NOMO-1 treated with dmso at 0.1 percent for 144 hours (cell line): ENCODE measurements at regions not wholly inside any gene's neighbourhood (a gene's known extent, or its start where the extent isn't known, plus 50 kb on each side); places are given as distances from the start of the nearest gene placed in this dataset.

Experiments used
- DNase-seq: peaks from one replicate; lab custom pipeline; 2025; ENCODE audit not compliant: unreplicated experiment; lab: John Stamatoyannopoulos, UW

DNA sequence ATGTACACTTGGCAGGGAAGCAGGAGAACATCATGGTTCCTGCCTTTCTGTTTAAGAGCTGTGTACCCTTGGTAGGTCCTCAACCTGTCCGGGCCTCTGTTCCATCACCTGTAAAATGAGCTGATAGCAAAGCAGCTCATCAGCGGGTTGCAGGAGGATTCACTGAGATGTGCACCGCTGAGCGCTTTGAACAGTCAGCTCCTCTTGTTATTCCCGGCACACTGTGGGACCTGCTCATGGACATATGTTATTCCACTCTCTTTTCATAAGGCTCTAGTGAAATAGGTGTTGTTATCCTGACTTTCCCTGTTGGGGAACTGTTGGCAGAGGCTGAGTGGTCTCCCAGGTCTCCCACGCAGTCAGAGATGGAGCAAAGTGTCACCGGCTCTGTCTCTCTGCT is 497.5 kb upstream of the ZMIZ1 start:
- no peak for DNase-seq

DNA sequence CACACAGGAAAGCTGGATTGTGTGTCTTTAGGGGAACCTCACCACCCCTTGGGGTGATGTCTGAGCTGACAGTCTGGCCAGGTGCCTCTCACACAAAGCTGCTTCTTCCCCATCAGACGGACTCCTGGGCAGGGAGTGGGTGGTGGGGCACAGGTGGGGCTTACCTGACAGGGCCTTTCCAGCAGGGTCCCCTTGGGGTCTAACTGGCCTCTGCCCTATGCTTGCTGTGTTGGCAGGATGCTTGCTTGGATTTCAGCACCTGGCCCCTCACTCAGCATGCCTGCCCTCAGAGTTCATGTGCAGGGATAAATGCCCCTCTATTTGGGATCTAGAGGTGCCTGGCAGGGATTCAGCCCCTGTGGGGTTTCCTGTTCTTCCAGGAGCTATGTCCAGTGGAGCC is 496.9 kb upstream of the ZMIZ1 start:
- DNase-seq = no peak

DNA sequence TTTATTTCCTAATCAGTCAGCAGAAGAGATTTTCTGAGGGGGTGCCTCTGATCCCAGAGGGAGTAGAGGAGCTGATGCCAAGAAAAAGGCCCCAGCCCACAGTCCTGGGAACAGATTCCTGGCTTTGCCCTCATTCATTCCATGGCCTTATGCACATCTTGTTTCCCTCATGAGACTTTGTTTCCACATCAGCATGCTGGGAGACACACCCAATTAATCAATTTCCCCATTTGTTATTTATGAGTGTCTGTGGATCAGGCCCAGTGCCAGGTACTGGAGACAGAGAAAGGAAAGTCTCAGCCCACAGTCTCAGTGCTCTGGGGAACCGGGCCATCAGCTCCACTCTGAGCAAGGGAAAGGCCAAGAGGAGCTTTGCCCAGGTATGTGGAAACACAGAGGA is 496.2 kb upstream of the ZMIZ1 start:
- no peak for DNase-seq

DNA sequence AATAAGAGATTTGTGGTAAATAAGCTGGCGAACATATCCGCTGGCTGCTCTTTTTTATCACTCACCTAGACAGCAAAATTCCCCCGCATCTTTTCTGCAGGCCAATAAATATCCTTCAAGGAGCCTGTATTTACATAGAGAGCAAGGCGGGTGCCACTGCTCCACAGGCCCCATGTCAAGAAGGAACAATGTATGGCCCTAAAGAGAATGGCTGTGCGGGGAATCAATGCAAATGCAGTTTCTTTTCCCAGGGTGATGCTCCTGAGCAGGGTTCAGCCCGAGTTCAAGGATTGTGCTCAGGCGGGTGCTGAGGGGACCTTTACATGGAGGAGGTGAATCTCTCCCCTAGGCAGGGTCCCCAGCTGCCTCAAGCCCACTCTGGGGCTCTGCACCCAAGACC is 494.2 kb upstream of the ZMIZ1 start:
- no peak for DNase-seq

DNA sequence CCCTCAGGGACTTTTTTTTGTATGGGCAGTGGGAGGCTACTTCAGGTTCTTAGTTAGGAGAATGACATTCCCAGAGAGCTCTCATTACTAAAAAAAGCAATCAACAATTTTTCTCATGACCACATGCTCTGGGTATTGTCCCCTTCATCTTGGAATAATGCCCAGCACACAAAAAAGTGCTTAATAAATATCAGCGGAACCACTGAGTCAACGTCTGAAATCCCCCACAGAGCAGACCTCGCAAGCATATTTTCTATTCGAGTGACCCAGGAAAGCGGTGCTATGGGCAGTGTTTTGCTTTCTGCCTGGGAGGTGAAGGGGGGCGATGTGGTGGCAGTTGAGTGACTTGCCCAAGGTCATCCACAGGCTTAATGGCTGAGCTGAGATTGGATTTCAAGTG is 493.4 kb upstream of the ZMIZ1 start:
- DNase-seq = no peak

DNA sequence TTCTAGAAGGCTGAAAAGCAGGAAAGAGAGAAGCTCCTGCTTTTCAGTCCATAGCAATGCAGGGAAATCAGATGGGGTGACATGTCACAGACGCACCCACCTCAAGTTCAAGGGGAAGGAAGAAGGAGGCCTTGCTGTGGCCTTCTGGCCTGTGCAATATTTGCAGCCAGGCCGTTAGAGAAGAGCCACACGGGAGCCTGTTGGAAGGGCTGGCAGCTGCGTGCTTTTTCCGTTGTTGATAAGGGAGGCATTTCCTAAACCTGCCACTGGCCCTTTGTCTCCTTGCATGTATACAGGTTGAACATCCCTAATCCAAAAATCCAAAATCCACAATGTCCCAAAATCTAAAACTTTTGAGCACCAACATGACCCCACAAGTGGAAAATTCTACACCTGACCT is 492.5 kb upstream of the ZMIZ1 start:
- DNase-seq = no peak

DNA sequence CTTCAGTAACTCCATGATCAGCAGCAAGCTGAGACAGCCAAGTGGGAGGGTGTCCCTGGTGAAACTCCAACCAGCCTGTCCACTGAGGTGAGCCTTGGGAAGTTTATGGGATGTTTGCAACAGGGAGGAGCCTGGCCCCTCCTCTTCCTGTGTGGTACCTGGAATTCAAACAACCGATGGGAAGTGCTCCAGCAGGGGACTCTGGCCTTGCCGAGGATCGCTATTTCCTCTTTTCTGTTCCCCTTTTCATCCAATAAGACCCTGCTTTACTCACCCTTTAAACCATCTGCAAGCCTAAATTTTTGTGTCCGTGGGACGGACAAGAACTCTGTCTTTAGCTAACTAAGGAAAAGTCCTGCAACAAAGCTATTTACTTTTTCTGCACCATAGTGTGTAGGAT is 491.1 kb upstream of the ZMIZ1 start:
- peak; percentile 23 for DNase-seq

DNA sequence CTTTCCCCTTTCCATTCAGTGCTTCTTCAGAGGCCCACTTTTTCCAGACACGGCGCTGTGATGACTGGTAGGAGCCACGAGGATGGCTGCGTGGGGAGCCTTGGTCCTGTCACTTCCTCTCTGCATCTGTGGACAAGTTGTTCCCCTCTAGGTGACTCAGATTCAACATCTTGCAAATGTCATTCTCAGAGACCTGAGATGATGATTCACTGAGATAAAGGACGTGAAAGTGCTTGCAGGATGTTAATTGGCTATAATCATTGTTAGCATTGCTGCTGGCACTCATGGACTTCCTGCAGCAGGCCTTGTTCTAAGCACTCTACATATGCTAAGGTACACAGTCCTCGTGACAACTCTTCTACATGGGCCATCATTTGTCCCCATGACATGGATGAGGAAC is 489.8 kb upstream of the ZMIZ1 start:
- peak; percentile 72 for DNase-seq

DNA sequence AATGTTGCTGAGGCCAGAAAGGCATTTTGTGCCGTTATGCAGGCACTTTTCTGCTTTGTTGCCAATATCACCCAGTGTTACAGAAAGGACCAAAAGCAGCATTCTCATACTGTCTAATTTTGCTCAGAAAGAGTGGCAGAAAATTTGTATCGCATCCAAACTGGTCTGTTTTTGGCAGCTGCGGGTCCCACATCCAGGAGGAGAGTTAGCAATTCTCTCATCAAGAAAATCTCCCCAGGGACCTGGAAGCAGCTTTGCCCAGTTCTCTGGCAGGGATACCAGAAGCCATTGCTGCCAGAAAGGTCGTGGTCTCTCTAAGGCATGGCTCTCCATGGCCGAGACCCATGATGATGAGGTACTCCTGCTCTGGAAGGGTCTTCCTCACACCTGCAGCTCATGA is 489.2 kb upstream of the ZMIZ1 start:
- no peak for DNase-seq

DNA sequence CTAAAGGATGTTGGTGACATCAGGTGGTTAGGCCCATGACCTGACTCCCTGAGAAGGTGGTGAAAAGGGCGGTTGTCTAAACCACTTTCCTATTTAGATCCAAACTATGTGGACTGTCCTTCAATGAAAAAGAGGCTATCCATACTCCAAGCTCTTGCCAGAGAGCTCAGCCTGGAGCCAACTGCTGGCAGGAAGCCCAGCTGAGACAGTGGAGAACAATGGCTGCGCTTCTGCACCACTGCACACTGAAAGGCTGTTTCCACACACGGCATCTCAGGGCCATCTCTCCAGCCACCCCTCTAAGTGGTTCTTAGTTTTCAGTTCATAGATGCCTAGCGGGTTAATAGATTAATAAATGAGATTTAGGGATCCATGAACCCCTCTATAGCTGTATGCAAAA is 488.8 kb upstream of the ZMIZ1 start:
- no peak for DNase-seq

DNA sequence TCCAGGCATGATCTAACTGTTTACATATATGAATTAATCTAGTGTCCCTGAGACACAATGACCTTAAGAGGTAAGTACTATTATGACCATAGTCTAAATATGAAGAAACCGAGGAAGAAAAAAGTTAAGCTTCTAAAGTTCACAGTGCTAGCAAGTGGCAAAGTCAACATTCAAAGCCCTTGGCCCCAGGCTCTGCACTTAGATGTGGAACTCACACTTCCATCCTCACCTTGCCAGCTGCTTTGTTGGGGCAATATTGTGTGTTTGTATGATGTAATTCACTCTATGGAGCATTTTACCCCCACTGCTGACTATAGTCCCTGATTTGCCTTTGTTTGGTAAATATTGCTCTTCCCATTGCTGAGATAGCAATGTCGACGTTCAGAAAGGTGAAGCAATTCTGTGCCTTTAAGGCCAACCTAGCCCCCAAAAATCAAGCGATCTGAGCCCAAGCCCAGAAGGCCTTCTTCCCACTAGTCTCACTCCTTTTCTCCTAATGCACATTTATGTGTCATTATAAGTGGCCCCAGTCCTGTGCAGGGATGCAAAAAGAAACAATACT is 487.6 kb upstream of the ZMIZ1 start:
- DNase-seq = no peak

DNA sequence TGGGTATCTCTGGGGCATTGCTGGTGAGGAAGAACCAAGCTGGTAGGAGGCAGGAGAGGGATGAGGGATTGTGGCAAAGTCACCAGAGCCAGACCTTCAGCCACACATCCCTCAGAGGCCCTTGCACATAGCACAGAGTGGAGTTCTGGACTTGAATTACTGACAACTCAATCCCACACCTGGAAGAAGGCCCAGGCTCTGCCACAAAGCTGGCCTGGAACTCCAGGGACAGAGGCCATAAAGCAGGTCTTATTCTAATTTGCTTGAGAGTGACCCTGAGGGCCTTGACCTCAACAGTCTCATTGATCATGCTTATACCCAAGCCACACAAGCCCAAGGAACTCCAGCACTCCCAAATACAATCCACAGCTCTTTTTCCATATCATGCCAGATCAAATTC is 486.2 kb upstream of the ZMIZ1 start:
- DNase-seq = no peak

DNA sequence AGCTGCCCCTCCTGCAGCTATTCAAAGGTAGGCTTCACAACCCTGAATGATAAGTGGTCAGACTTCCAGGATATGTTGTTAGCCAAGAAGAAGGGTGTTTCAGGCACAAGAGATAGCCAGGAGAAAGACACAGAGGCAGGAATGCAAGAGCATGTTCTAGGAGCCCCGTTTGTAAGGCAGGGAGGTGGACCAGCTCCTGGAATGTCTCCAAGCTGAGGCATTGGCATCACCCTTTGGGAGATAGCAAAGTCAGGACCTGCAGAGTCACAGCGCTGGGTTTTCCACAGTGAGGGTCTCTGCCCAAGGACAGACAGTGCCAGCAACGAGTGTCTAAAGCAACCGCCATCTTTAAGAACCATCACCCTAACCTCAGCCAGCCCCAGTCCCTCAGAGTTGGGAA is 484.5 kb upstream of the ZMIZ1 start:
- DNase-seq = no peak

DNA sequence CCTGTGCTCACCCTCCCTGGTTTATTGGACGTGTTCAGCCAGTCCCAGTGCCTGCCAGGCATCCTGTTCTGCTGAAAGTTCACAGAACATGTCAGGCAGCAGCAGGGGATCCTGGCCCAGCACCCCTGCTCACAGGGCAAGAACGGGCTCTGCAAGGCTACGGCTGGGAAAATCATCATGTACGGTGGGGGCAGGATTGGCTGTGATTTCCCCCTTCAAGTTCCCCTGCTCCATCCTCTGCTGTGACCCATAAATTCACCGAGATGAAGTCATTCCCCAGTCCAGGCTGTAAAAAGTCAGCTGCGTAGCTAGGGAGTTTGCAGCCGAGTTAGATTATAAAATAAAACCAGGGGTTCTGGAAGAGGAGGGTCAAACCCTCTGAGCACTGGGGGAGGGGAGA is 484.1 kb upstream of the ZMIZ1 start:
- DNase-seq = no peak

DNA sequence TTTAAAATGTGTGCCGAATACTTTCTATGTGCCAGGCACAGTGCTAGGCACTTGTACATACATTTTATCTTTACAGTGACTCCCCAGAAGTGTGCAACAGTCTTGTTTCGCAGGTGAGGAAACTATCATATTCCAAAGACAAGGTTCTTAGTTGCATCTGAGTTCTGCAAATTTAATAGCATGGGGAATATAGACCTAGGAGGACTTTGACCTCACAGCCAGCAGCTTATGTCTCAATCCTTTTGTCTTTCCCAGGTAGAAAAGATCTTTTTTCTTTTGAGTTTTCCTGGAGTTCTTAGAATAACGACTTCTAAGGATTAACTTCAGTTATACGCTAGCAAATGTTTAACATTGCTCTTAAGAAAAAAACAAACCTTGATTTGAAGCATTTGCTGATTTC is 482.8 kb upstream of the ZMIZ1 start:
- DNase-seq = no peak

DNA sequence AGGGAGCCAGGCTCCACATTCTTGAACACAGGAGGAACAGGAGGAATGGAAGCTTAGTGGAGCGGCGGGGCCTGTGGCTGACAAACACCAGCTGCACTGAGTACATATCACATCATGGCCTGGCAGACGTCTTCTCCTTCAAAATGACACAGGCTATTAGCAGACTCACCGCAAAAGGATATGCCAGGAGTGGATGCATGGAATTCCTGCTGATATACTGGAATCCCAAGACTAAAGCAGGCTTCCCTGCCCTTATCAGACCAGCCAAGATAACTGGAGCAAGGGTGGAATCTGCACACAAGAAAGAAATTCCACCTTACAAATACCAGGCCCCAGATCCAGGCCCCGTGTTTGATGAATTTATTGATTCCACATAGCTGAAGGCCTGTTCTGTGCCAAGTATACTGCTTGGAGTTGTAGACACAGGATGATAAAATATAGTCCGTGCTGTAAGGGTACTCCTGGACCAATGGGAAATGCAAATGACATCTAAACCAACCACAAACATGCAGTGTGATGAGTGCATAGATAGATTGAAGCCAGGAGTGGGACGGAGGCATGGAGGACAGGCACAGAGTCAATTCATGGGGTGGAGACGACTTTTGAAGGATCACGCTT is 480.5 kb upstream of the ZMIZ1 start:
- DNase-seq = no peak

DNA sequence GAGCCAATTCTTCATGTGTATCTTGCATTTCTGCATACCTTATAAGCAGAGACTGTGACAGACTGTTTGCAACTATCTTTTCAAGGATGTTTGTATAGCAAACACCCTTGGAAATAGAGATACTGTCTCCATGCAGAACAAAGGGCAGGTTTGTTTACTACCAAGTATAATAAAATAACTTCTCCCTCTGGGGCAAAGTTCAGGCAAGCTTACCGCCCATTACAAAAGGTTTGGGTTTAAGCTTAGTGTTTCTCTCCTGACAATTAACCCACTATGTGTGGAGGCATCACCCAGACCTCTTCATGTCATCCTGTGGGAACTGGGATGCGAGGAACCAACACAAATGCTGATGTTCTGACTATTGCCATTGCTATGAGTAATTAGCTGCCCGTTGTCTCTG is 479.1 kb upstream of the ZMIZ1 start:
- DNase-seq = no peak

DNA sequence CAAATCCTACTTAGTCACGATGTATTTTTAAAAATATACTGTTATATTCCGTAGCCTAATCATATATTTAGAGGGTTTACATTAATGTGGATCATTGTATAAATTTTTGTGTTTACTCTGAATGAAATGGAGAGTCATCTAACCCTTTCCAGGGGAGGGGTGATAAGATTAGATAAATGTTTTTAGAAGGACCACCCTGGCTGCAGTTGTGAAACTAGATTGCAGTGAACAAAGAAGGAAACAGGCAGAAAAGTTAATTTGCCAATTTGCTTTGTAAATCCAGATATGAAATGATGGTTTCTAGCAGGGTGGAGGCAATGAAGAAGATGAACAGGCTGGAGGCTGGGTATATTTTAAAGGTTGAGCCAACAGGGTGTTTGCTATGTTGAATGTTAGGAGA is 477.7 kb upstream of the ZMIZ1 start:
- no peak for DNase-seq

DNA sequence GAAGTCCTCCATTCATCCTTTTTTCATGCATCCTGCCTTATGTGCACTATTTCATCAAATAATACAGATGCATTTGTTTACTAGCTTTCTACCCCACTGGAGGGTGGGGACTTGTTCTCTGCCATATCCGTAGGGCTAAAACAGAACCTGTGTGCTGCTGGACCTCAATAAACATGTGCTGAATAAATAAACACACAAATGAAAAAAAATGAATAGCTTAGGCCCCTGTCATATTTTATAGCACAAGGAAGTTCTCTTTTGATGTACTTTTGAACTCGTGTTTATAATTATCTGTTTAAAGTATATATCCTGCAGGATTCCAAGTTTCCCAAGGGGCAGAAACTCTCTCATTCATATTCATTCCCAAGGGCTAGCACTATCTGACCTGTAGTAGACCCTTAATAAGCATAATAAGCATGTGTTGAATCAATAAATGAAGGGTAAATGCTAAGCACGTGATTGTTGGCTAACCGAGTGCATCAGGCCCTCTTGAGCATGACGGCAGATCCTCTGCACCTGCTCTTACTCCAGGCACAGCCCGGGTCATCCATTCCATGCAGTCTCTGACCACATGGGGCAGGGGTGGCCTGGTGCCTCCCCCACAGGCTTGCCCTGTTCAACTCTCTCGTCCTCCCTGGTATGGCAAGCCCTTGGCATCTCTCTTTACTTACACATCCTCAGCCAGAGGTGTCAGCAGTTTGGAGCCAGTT is 474.1 kb upstream of the ZMIZ1 start:
- DNase-seq = no peak

DNA sequence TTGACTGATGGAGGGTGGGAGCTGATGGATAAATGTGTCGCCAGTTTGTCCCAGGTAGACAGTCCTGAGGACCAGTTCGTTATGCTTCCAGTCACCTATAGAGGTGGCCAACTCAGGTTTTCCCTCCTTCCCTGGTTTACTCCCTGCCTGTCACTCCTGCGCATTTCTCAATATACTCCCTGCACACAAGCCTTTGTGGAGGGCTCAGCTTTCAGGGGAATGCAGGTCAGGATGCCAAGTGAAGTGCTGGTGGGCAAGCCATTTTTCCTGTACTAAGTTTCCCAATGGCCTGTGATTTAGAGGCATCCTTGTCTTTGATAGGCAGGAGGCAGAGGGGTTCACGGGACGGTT is 473.5 kb upstream of the ZMIZ1 start:
- no peak for DNase-seq

DNA sequence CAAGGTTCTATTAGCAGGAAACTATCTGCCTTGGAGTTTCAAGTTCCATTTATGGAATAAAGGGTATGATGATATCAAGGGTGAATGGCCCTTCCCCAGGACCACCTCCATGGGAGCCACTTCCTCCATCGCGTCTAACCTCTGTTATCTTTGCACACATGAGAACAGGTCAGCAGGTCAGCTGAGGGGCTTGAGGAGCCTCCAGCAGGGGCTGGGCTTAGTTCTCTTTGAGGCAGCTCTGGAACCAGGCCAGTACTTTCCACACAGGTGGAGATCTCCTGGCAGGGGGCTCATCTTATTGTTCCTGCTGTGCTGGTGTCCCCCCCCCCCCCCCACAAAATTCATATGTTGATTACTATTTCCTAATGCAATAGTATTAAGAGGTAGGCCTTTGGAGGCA is 472.2 kb upstream of the ZMIZ1 start:
- no peak for DNase-seq

DNA sequence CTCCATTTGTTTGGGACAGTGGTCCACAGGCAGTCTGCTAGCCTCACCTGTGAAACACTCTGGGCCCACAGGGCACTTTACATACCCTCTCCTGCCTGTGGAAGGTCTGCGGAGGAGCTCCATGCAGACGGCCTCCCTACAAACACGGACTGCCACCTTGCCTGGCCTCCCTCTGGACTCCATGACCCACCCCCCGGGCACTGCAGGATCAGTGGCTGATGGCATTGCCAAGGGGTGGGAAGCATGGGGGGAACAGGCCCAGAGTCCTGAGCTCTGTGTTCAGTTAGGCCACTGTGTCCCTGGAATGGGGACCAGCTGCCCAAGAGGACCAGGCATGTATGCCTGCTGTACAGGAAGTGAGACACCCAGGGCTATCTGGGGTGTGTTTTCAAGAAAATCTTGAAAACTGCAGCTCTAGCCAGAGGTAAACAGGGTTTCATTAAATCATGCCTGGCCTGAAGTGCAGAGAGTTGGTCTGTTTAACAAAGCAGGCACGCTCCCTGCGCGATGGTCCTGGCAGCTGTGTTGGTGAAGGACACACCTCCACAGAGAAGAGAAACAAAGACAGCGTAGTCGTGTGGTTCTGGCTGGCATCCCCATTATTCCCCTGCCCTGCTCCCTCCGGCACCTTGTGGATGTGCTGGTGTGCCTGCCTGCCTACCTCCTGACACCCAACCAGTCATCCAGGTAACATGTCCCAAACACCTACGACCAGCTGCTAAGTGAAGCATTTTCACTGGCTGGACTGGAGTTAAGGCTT is 470.8 kb upstream of the ZMIZ1 start:
- no peak for DNase-seq
